HG03460 (cell line): ENCODE measurements at regions not wholly inside any gene's neighbourhood (a gene's known extent, or its start where the extent isn't known, plus 50 kb on each side); places are given as distances from the start of the nearest gene placed in this dataset.

Source experiments
- ATAC-seq: cut with Tn5 transposase; IDR thresholded peaks from one replicate; pipeline ENCODE4 v1.9.1; 2021; ENCODE audit not compliant: unreplicated experiment

DNA sequence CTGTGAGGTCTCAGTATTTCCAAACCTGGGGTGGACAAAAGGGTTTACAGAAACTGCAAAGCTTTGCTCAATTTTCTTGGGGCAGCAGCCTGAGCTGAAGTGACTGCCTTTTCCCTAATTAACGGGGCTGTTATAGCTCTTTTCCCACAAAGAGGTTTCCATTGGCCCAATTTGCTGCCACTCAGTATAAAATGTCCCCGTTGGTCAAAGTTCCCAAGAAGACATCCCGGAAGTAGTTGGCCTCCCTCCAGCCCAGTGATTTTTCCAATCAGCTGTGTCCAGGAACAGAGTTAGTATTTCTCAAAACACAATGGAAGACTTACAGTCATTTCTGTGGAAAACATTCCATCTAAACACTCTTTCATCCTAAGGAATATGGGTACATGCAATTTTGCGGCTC lies 643.6 kb downstream of the ACTL7B start:
- no peak for ATAC-seq

DNA sequence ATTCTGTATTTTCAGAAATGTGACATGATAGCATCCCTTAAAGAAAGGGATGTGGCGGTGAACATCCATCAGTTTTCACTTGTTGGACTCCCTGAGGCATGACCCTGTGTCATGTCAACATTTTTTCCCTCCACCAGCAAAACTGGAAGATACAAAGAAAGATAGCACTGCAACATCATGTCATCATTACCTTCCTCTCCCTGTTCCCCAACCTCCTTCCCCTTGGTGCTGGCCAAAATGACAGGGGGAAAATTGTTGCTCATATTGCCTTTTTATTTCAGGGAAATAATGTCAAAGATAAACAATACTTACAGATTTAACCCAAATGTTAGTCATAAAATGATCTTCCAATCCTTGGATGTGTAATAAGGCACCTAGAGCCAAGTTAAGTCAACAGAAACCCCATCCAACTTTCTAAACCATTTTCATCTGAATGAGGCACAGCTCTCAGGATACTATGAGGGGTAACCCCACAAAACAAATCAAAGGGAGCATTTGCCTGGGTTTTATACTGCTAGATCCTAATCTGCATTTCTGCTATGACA lies 644.3 kb downstream of the ACTL7B start:
- ATAC-seq, result no peak

DNA sequence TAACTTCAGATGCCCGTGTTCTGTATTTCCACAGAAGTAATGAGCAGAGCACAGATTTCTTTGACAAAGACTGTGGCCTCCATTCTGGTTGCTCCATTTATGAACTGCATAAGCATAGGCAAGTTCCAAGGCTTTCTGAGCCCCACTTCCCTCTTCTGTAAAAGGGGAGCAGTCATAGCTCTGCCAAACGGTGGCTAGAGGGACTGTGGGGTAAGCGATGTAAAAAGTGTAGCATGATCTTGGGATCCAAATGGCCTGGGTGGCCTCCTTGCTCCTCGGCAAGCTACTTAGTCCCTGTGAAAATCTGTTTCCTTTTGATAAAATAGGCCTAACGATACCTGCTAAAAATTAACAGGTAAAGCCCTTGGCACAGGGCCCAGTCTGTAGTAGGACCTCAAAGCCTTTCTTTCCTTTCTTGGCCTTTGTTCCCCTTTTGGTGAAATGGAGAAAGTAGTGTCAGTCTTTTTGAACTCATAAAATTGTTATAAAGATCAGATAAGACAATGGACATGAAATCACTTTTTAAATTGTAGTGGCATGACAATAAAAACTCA lies 646.6 kb downstream of the ACTL7B start:
- no peak for ATAC-seq

DNA sequence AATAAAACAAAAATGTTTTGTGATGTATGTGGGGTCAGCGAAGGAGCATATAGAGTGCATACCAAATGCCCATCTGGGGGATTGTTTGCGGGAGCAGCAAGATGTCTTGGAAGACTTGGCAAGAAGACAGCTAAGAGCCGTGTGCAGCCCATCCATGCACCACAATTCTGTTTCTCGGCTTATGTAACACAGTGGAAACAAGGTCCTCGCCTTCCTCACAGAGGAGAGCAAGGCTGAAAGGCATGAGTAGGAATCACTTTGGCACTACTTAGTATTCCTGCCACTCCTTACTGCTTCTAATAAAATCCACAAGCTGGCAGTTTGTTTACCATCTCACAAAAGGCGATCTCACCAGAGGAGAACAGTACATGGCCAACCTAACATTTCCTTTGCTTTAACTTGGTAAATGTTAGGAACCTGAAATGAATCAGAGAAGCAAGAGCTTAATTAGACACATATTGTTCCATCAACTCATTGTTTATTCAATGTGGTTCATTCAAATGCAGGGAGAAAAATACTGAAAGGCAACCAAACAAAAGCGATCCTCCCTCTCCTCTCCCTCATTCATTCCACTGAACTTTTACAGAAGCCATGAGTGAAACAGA lies 648.1 kb downstream of the ACTL7B start:
- no peak for ATAC-seq

DNA sequence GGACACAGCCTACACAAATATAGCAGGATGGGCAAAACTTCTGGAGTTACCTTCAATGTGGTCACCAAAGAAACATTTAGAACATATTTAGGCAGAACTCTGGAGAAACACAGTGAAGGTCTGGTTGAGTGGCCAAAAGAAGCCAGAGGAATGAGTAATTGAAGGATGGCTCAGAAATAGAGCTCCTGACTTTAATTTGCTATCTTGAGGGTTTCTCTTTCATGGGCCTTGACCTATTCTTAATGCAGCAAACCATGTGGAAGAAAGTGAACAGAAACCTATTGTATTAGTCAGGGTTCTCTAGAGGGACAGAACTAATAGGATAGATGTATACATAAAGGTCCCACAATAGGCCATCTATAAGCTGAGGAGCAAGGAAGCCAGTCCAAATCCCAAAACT lies 650.5 kb downstream of the ACTL7B start:
- ATAC-seq, result no peak

DNA sequence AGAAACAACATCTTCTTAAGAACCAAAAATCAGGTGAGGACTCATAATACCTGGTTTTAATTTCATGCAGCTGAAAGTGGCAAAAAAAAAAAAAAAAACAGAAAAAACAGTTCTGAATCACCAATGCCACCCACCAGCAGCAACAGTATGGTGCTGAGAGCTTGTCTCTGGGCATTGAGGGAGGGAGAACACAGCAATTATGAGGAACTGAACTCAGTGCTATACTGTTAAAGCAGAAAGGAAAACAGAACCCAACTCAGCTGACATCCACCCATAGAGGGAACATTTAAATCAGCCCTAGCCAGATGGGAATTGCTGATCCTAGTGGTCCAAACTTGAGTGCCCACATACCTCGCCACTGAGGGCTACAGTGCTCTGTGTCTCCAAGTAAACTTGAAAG lies 657.9 kb downstream of the ACTL7B start:
- ATAC-seq, result no peak

DNA sequence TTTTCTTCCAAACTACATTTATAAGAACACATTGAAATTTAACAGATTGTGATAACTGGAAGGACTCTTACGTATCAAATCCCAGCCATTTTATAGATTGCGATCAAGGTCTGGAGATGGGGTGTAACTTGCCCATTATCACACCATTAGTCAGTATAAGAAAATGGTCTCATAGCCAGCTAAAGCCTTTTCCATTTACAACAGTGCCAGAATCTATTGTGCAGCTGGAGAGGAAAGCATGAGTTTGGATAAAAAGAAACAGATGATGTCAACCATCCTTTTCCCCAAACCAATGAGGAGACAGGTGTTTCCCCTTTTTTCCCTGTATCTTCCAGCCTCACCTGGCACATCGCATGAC lies 658.8 kb downstream of the ACTL7B start:
- no peak for ATAC-seq

DNA sequence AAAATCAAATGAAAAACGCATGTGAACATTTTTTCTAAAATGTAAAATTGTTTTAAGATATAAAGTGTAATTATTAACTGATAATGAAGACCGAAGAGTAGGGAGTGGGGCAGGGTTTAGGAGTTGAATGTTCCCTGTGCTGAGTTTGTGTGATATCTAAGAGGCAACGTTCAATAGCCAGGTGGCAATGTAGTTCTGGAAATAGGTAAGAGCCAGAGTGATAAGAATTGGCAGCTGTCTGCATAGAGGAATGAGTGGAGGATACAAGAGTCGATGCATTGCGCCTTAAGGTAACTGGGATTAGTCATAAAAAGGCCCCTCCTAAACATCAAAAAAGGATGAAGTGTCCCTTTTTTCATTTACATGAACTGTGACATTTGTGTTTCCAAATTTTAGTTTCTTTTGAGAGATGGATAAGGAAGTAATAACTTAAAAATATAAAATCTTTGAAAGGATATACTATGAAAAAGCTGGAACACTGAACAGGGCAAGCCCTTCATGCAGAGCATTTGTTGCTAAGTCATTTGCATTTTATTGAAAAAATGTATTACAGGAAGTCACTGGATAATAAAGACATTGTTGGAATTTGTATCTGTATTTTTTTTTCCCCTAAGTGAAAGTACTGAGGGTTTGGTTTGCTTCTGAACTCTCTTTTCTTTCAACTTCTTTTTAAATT lies 659.3 kb downstream of the ACTL7B start:
- ATAC-seq, result no peak

DNA sequence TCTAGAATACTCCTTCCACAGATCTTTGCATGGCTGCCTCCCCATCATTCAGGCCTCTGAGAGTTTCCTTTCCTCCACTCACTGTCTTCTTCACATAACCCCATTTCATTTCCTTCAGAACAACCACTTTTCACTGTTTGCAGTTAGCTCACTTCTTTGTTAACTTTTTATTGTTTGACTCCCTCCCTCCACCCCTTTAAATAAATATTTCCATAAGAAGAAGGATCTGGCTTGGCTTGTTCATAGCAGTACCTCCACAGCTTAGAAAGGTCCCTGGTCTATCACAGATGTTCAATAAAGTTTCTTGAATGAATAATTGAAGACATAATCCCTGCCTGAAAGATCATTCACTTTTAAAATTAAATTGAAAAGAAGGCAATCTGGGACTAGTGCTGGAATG lies 661.6 kb downstream of the ACTL7B start:
- ATAC-seq, result no peak

DNA sequence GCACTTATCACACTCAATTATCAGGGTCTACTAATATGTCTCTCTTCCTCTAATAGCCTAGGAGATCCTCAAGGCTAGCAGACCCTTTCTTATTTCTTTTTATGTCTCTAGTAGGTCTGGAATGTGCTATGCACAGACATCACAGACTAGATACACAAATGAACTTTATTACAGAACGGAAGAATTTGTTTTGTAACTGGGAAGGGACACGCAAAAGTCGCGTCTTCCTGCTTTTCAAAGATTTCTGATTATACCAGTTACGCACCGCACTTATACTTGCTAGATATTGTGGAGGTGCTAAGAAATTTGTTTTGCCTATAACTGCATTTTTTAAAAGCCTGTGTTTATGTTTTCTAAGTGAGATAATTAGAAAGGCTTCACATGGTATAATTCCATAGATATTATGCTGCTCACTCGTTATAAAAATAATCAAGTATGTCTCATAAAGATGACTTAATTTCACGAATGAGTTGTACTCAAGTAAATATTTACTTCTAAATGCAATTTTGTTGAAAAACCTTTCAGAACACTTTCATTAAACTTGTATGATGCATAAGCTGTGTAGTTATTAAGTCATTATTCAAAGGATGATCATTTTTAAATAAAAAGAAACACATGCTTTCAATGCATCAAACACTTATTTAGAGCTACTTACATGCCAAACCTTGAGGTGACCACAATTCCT lies 662.6 kb downstream of the ACTL7B start:
- ATAC-seq, result no peak

DNA sequence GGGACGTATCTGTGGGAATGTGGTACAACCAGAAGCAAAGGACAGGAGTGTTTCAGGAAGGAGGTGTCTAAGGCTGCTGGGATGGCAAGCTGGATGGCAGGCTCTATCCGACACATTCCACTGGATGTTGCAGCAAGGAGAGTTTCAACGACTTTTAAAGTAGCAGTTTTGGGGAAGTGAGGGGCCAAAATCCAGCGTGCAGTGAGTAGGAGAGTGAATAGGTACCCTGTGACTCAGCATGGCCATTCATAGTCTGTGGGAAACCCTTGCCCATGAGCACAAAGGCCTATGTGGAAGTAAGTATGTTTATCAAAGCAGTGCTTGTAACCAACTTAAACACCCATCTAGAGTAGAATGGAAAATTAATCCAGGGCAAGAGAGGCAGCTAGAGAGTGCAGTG lies 664.7 kb downstream of the ACTL7B start:
- ATAC-seq, result no peak

DNA sequence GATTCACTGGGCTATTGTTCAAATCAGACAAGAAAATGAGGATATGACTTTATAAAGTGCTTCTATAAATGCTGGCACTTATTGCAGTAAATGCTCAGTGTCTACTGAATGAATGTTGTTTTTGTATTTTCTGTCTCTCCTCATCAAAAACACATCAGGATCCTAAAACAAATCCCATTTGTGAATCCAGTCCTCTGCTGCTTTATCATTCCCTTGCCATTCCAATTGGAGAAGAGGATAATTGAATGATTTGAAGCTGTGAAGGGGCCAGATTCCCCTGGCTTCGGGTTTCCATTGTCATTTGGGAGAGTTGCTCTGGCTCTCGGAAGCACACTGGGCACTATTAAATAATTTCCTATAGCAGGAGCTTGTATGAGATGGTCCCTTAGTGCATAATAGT lies 666.8 kb downstream of the ACTL7B start:
- ATAC-seq, result no peak

DNA sequence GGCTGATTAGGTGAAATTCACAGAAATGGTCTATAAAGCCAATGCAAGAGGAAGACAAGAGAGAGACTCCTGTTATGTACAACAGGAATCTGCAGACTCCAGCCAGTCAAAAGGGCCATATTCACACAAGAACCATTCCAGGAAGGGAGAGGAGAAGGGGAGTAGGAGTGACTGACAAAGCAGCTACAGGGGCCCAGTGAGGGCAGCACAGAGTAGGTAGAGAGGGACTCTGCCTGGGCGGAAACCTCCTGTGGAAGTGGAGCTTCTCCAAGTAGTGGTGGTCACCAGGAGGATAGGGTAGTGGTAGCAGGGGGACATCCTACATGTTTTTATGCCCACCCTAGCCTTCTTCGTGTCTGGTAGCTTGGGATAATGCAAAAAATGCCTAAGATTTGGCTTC lies 667.3 kb downstream of the ACTL7B start:
- no peak for ATAC-seq

DNA sequence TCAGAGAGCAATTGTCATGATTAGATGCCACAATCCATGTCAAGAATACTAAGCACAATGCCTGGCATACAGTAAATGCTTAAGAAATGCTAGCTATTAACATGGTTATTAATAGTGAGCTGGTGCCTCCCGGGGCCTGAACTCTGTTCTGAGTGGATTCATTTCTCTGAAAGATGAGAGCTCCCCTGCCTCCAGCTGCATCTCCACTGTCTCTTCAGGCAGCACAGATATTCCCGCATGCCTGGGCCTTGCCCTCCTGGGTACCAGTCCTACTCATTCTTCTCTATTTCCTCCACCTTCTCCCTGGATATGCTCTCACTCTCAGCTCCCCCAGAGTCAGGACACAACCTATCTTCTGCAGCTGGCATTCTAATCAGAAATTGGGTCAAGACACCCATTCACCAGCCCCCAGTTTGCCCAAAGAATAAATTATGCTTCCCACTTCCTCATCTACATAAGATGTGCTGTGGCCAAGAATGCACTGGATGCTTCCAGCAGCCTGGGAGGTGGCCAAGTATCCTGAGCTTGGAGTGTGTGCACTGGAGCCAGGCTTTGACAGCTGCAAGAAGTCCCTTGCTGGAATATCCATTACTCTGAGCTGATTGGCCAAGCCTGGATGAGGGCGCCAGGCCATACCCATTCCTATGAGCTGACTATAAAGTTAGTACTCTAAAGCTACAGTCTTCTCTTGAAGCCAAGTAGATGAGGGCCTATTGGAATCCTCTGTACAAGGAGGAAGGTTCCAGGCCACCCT lies 669.0 kb downstream of the ACTL7B start:
- no peak for ATAC-seq

DNA sequence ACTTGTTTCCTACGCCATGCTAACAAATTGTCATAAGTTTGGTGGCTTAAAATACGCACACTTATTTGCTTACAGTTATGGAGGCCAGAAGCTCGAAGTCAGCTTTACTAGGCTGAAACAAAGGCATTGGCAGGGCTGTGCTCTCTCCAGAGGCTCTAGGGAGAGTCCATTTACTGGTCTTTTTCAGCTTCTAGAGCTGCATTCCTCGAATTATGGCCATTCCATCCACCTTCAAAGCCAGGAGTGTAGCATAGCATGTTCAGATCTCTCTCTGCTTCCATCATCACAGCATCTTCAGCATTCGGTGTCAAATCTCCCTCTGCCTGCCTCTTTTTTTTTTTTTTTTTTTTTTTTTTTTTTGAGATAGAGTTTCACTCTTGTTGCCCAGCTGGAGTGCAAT lies 670.2 kb downstream of the ACTL7B start:
- ATAC-seq, result no peak

DNA sequence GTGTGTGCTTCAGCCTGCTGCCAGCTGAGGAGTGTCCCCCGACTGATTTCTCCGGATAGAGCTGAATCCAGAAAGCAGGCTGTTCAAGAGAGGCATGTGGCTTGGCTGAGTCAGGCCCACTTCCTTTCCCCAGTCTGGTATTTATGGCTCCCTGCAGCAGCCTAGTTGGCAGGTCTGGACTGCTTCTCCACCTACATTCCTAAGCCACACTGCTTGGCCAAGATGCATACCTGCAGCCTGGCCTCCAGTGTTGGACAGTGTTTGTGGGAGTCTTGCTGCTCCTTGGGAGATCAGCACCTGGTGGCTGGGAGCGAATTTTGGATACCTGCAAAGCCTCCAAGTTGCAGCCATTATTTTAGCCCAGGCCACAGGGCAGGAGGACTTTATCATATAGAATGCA lies 670.8 kb downstream of the ACTL7B start:
- no peak for ATAC-seq

DNA sequence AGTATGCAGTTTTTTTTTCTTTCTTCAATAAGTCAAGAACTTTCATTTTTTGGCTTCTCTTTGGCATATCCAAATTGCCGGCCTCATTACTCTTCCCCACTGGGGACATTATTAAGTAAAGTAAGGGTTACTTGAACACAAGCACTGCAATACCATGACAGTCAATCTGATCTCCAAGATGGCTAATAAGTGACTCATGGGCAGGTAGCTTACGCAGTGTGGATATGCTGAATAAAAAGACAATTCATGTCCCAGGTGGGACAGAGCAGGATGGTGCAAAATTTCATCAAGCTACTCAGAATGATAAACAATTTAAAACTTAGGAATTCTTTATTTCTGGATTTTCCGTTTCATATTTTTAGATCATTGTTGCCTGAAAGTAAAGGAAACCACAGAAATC lies 671.8 kb downstream of the ACTL7B start:
- ATAC-seq, result no peak

DNA sequence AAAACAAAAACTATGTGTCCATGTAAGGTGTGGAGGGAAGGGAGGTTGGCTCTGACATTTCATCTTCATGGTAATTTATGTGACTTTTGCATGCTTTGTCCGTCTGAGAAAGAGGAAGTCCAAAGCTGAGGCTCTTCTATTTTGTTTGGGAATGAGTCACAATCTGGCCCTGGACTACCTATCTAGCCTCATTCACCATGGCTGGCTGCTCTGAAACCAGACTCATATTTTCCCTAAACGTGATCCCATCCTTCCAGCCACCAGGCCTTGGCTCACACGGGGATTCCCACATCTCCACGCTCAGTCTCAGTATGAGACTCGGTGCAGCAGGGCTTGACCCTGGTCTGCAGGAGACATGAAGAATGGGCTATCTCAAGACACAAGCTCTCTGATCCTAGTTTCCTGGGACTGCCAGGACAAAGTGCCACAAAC lies 672.8 kb downstream of the ACTL7B start:
- ATAC-seq, result peak; percentile 81

DNA sequence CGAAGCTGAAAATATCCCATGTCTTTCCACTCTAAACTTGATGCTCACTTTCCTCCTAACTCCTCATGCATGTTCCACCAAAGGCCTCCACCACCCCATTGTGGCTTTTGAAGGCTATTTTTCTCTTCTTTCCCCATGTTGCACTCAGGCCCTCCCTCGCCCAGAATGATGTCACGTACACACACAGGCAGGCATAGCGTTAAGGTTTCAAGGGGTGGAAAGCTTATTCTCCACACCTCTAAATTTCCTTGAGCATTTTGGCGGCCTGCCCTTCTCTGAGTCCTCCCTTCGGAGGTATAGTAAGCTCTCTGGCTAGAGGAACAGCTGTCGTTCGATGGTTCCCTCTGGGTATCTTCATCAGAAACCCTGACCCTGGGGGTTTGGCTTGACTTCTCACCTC lies 673.5 kb downstream of the ACTL7B start:
- no peak for ATAC-seq

DNA sequence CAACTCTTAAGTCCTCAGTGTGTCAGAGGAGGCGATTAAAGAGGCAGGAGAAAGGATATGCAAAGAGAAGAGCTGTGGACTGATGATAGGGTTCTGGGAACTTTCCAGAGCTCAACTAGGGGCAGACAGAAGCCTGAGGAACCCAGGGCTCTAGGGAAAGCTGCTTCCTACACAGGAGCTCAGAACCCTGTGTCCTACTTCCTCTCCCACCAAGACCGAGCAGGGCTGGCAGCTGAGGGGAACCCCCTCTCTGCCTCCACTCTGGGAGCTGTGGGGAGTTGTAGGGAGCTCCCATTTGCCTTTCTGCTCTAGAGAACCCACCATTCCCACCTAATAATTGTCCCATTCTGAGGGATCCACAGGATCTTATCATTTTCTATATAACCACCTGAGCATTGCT lies 674.3 kb downstream of the ACTL7B start:
- ATAC-seq, result no peak

DNA sequence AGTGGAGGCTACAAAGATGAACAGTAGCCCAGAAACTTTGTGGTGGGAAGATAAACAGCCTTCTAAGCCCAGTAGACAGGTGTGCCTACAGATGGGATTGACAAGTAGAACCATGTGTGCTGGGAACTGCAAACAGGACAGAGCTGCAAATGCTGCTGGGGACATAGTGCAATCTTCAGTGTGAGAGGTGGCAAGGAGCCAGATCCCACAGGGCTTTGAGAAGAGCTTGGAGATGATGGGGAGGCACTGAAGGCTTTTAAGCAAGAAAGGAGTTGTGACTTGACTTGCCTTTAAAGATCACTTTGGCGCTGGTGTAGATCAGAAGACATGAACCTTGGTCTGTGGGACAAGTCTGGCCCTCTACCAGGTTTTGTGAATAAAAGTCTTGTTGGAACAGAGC lies 675.2 kb downstream of the ACTL7B start:
- ATAC-seq, result no peak
